Erythroblast (primary cell): ENCODE measurements at regions not wholly inside any gene's neighbourhood (a gene's known extent, or its start where the extent isn't known, plus 50 kb on each side); places are given as distances from the start of the nearest gene placed in this dataset.

Experiments used
- DNase-seq, 2 experiments: peaks; one replicate each; lab custom pipeline; 2025; lab: John Stamatoyannopoulos, UW
- GATA1 ChIP-seq: IDR thresholded peaks from 2 replicates; pipeline ENCODE4 v1.6.1; 2011; ENCODE audit warnings: low read depth, mild to moderate bottlenecking, control low read depth, low read length, moderate library complexity
- POLR2A ChIP-seq: IDR thresholded peaks from 2 replicates; pipeline ENCODE4 v1.6.1; 2011; ENCODE audit warnings: mild to moderate bottlenecking, low read length

DNA sequence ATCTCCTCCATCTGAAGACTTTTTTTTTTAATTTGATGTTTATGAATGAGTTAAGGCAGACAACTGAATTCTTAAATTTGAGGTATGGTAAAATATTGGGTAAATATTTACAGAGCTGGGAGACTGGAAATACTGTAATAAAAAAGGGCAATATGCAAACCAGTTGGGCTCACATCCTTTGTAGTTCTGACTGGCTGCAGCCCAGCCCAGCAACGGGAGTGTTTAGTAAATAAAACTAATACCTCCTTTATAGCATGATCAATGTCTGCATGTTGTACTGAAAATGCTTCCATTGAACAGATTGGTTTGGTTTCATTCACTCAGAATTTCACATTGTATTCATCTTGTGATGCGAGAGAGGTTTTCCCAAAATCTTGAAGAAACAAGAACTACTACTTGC lies 365.0 kb downstream of the DMRT2 start:
- TF ChIP-seq POLR2A (no peak), GATA1 (no peak)
- no peak for DNase-seq

DNA sequence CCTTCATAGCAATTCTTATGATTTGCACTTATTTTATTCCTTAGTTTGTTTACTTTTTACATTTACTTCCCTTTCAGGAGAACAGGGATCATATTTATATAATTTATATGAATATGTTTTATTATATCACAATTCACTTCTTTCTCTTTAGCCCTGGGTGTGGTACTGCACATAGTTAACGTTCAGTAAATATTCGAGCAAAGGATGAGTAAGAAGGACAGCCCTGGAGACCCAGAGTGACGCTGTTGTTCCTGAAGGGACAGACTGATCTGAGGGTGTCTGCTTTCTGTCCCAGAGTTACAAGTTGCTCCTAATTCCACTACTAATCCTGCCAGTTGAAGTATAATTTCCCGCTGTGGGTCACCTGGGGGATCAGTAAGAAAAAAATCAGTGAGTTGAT lies 366.1 kb downstream of the DMRT2 start:
- TF ChIP-seq POLR2A (no peak), GATA1 (no peak)
- DNase-seq = no peak

DNA sequence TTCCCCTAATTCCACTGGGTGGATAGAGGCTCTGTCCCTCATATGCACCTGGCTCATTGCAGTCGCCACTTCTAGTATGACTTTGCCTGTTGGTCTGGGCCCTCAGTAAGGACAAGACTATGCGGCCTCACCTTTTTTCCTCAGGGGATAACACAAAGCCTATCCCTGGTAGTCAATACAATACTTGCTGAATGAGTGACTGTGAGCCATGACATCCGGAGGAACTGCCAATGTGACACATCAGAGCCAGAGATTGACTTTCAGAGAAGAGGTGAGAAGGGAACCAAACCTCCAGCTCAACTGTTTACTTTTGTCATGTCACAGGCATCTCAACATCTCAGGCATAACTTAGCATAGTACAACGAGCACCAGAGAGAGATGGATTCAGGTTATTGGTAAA lies 371.3 kb downstream of the DMRT2 start:
- no peak for TF ChIP-seq GATA1
- TF ChIP-seq POLR2A = no peak
- no peak for DNase-seq

DNA sequence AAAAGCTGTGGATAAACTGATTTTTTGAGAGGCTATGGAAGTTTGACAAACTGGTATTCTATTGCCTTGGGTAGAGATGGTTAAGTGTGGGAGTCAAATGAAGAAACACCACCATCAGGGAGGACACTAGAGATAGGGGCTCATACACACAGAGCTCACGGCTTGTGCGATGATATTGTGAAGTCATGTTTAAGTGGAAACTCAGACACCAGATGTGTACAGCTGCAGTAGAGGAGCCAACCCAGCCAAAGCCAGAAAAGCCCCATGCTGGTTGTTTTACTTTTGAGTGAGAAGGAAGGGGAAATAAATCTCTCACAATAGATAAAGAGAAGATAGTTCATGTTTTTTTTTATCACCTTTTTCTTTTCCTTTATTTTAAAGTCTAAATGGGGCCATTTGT lies 377.7 kb downstream of the DMRT2 start:
- DNase-seq = no peak
- TF ChIP-seq GATA1 (no peak), POLR2A (no peak)

DNA sequence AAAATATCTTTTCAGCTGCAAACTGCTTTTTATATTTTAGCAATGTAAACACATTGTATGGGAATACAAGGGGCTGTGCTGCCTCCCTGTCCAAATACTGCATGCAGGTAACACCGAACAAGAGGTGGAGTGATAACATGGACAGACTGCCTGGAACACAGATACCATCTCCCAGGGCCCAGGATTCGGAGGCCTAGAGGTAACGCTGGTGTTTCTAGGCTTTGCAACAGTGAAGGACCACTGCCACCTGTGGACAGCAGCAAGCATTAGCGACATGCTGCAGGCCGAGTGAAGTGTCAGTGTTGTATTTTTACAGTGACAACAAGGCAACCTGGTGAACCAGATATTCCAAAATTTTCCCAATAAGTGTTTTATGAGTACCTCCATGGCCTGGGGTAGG lies 379.1 kb downstream of the DMRT2 start:
- TF ChIP-seq GATA1 (no peak), POLR2A (no peak)
- DNase-seq = peak in 1 of 2 experiments; percentile 0

DNA sequence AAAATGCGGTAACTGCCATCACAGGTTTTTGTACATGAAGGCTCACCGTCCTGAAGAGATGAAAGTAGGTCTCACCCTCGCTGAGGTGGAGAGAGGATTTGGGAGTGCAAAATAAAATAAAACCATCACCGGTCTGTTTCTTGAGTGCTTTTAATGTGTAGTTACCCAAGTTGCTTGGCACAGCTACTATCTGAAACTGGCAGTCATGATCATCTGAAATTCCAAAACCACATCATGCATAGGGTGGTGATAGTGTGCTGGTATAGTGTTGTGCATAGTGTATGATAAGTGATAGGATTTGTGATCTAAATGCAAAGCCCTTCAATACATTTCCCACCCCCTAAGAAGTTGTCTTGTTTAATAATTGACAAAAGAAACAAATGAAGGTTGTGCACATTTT lies 381.3 kb downstream of the DMRT2 start:
- TF ChIP-seq GATA1 (no peak), POLR2A (no peak)
- DNase-seq = no peak

DNA sequence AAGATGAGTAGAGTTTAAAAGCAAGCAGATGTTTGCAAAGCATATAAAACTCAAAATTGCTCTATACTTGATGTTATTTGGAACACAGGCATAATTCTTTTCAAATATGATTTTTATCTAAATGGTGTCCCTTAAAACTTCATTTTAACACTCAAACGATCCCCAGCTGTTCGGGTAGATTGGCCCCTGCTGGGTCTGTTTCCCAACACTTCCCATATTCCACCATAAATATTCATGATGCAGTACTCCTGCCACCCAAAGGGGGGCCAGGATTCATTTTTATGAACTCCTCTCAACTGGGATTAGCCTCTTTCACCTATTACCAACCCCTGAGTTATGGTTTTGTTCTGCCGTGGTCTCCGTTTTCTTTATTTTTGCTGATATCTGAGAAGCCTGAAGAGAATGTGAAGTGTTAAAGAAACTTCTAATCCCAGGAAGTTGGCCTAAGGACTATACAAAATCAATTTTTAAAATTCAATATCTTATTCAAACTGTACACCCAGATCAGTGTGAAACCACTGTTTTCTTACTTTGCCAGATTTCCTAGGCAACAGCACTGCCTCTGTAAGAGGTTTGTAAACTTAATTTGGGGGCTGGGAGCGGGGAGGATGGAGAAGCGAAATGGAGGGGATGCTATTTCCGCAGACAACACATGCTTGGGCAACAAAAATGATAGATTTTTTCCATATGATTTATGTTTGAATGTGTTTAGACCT lies 384.1 kb downstream of the DMRT2 start:
- DNase-seq = no peak
- TF ChIP-seq GATA1 = no peak

DNA sequence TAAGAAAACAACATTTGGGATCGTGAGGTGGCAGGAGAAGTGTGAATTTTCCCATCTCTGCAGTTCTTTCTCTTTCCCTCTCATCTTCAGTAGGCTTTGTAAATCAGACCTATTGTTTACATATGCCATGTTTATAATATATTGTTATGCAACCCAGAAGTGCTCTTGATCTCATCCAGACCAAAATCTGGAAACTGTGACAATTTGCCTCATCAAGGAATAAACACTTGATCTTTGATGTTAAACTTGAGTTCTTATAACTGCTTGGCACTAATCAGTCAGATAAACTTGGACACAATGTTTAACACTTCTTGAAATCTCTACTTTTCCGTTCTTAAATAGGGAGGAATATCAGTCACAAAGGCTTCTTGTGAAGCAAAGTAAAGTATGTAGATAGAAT lies 384.7 kb downstream of the DMRT2 start:
- TF ChIP-seq POLR2A = no peak
- no peak for TF ChIP-seq GATA1
- DNase-seq = no peak

DNA sequence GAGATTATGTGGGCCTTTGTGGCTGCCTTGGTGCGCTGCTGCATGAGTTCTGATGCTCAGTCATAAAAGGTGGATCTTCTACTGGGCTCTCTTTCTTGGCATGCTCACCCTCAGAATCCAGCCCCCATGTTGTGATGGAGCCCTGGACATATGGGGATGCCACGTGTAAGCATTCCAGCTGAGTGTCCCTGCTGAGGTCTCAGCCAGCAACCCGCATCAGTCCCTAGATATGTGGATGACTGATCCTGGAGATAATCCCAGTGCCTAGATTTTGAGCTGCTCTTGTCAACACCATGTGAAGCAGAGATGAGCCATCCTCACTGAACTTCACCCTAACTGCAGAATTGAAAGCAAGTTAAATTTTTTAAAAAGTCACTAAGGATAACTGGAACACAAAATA lies 390.1 kb downstream of the DMRT2 start:
- TF ChIP-seq POLR2A = no peak
- no peak for TF ChIP-seq GATA1
- no peak for DNase-seq

DNA sequence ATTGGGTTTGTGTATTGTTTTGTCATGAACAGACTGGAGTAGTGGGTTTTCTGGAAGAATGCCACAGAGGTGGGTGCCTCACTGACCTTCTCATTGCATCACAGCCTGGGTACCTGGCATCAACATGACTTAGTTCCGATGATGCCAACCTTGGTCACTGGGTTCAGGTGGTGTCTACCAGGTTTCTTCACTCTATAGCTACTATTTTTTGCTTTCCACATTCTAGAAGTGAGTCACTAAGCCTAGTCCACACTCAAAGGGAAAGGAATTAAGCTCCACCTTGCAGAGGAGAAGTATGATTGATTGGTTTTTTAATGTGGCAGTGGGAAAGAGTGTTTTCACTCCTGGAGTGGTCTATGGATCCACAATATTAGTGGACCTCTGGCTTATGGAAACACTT lies 391.9 kb downstream of the DMRT2 start:
- no peak for DNase-seq
- TF ChIP-seq GATA1 (no peak), POLR2A (no peak)

DNA sequence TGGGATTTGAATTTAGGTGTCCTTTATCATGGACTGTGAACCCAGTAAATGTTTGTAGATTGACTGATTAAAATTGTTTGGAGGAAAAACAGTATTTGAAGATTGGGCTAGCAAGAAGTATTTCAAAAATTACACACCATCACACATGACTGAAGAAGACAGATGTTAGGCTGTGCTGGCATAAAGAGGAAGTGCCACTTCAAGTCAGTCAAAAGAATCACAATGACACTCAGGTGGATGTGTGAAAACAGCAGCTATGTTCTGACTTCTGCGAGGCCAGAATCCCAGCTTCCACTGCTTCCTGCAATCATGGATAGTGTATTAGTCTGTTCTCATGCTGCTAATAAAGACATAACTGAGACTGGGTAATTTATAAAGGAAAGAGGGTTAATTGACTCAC lies 393.3 kb downstream of the DMRT2 start:
- no peak for DNase-seq
- TF ChIP-seq POLR2A = no peak
- TF ChIP-seq GATA1 = no peak

DNA sequence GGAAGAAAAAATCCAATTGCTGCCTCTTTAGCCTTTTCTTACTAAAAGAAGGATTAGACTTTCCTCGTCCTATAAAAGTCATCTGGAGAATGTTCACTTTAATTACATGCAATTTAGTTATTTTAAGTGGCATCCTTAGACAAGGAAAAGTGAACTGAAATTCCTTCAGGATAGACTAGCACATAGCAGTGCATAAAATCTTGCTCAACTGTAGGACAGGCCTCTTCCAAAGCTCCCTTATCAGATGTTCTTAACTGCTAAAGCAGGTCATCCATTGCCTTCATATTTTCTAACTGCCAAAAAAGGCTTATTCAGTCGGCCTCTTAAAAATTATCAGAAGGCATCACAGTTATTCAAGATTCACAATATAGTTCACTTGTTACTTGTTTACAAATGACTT lies 396.5 kb downstream of the DMRT2 start:
- TF ChIP-seq GATA1 = no peak
- no peak for TF ChIP-seq POLR2A
- DNase-seq = no peak

DNA sequence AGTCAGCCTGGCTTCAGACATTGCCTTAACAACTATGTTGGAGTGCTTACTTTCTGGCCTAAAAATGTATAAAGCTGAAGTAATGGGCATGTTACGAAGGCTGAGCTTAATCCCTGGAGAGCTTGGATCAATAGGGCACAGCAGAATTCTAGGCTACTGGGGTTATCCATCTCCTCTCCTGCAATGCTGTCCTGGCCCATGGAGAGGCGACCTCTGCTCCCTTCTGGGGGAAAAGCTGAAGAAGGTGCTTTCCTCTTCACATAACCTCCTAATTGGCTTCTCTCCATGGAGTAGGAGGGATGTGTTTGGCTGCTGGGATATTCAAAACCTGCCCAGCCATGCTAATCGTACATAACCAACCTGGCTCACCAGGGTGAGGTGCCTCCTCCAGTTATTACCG lies 403.5 kb downstream of the DMRT2 start:
- no peak for DNase-seq
- TF ChIP-seq POLR2A = no peak
- TF ChIP-seq GATA1 = no peak

DNA sequence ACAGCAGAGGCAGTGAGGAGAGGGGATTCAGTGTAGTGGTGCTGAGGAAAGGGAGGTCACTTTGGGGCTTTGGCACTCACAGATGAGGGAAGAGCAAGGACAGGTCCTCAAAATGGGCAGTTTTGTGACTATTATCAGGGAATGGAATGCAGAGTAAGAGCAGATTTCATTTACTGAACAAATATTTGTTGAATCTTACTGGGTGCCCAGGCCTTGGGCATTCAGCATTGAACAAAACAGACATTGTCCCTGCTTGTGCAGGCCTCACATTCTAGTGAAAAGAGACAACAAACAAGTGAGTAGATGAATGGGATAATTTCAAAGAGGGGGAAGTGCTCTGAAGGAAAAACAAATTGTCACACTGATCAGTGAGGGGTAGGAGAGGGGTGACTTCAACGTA lies 404.1 kb downstream of the DMRT2 start:
- no peak for TF ChIP-seq GATA1
- no peak for TF ChIP-seq POLR2A
- no peak for DNase-seq

DNA sequence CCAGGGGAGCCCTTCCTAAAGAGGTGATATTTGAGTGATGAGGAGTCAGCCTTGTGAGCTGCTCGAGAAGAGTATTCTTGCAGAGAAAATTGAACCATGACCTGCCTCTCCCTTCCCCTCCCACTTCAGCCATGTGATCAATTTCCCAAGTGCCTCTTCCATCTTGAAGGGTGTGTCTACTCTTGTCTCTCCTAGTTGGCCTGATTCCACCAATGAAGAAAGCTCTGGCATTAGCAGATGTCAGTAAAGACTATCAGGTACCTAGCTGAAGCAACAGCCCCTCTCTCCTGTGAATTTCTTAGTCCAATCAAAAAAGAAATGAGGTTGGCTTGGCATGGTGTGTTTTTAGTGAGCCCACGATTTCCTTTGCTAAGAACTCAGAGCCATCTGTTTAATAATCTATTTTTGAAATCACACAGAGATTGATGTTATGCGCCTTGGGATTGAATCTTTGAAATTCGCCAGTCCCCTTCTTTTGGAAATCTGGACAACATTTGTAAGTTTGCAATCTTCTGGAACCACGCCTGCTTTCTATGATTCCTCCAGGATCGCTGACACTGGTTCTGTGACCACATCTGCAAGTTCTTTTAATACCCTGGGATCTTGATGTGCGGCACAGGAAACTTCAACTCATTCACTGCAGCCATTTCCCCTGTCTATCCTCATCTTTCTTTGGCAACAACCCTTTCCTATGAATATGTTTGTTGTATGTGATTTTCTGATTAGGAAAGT lies 404.6 kb downstream of the DMRT2 start:
- DNase-seq = no peak
- TF ChIP-seq POLR2A (no peak), GATA1 (no peak)
